ENCODE measurements at regions not wholly inside any gene's neighbourhood (a gene's known extent, or its start where the extent isn't known, plus 50 kb on each side); places are given as distances from the start of the nearest gene placed in this dataset.
"Not testable (repeated sequence)": the region's sequence is repeated elsewhere in the genome, so short reads cannot be mapped to it uniquely, and the experiment has no call there.

GRCh38 chr4:83979773-83980172 is 443.9 kb downstream of the GPAT3 start:
- no peaks in the 10 kb centered on the region for H3K27me3 Mint-ChIP-seq
- H3K36me3 Mint-ChIP-seq (ENCODE audit: low read depth): no peaks in the 10 kb centered on the region
- H3K9me3 Mint-ChIP-seq: no peaks in the 10 kb centered on the region
- intact Hi-C loops (cut with micrococcal nuclease): no loop called here
- H3K27ac Mint-ChIP-seq: no peak overlapping the region
- H3K4me1 Mint-ChIP-seq (ENCODE audit: low read depth): no peaks in the 10 kb centered on the region
- H3K4me3 Mint-ChIP-seq: no peak overlapping the region

GRCh38 chr4:83974111-83974780 is 438.3 kb downstream of the GPAT3 start:
- Mint-ChIP-seq H3K27me3 (no peaks in the 10 kb centered on the region), H3K4me3 (no peak overlapping the region), H3K36me3 (ENCODE audit: low read depth) (no peaks in the 10 kb centered on the region), H3K9me3 (no peaks in the 10 kb centered on the region), H3K4me1 (ENCODE audit: low read depth) (no peaks in the 10 kb centered on the region), H3K27ac (no peak overlapping the region)
- intact Hi-C loops (cut with micrococcal nuclease): no loop called here

GRCh38 chr4:83964996-83965541 is 429.2 kb downstream of the GPAT3 start:
- Mint-ChIP-seq H3K27me3 (no peaks in the 10 kb centered on the region), H3K4me3 (no peak overlapping the region), H3K27ac (no peak overlapping the region), H3K4me1 (ENCODE audit: low read depth) (no peaks in the 10 kb centered on the region), H3K36me3 (ENCODE audit: low read depth) (no peaks in the 10 kb centered on the region), H3K9me3 (no peaks in the 10 kb centered on the region)
- intact Hi-C loops (cut with micrococcal nuclease): no loop called here

- H3K4me1 Mint-ChIP-seq (ENCODE audit: low read depth): no peaks in the 10 kb centered on the region
- intact Hi-C loops (cut with micrococcal nuclease): no loop called here
- H3K27ac Mint-ChIP-seq: no peak overlapping the region
- H3K9me3 Mint-ChIP-seq: no peaks in the 10 kb centered on the region
- H3K36me3 Mint-ChIP-seq (ENCODE audit: low read depth): no peaks in the 10 kb centered on the region
- H3K4me3 Mint-ChIP-seq: no peak overlapping the region
- H3K27me3 Mint-ChIP-seq: no peaks in the 10 kb centered on the region
These were observed 426.6 kb downstream of the GPAT3 start for GRCh38 chr4:83962492-83962891.

- Mint-ChIP-seq H3K4me1 (ENCODE audit: low read depth) (no peaks in the 10 kb centered on the region), H3K4me3 (no peak overlapping the region), H3K36me3 (ENCODE audit: low read depth) (no peaks in the 10 kb centered on the region), H3K27ac (no peak overlapping the region), H3K9me3 (no peaks in the 10 kb centered on the region), H3K27me3 (no peaks in the 10 kb centered on the region)
- intact Hi-C loops (cut with micrococcal nuclease): no loop called here
These were observed 425.7 kb downstream of the GPAT3 start for GRCh38 chr4:83961575-83961974.

GRCh38 chr4:83959160-83959559 is 423.3 kb downstream of the GPAT3 start:
- Mint-ChIP-seq H3K9me3 (no peaks in the 10 kb centered on the region), H3K4me3 (no peak overlapping the region), H3K27me3 (no peaks in the 10 kb centered on the region), H3K36me3 (ENCODE audit: low read depth) (no peaks in the 10 kb centered on the region), H3K27ac (no peak overlapping the region), H3K4me1 (ENCODE audit: low read depth) (no peaks in the 10 kb centered on the region)
- intact Hi-C loops (cut with micrococcal nuclease): no loop called here

- intact Hi-C loops (cut with micrococcal nuclease): no loop called here
- Mint-ChIP-seq H3K36me3 (ENCODE audit: low read depth) (no peaks in the 10 kb centered on the region), H3K27me3 (no peaks in the 10 kb centered on the region), H3K4me3 (no peak overlapping the region), H3K9me3 (no peaks in the 10 kb centered on the region), H3K27ac (no peak overlapping the region), H3K4me1 (ENCODE audit: low read depth) (no peaks in the 10 kb centered on the region)
These were observed 411.9 kb downstream of the GPAT3 start for GRCh38 chr4:83947830-83948193.

GRCh38 chr4:83947125-83947829 is 411.4 kb downstream of the GPAT3 start:
- Mint-ChIP-seq H3K27me3 (no peaks in the 10 kb centered on the region), H3K4me3 (no peak overlapping the region), H3K27ac (no peak overlapping the region), H3K9me3 (no peaks in the 10 kb centered on the region), H3K4me1 (ENCODE audit: low read depth) (no peaks in the 10 kb centered on the region), H3K36me3 (ENCODE audit: low read depth) (no peaks in the 10 kb centered on the region)
- intact Hi-C loops (cut with micrococcal nuclease): no loop called here

- H3K27ac Mint-ChIP-seq; H3K9me3 Mint-ChIP-seq; H3K4me1 Mint-ChIP-seq (ENCODE audit: low read depth); intact Hi-C loops (cut with micrococcal nuclease); H3K4me3 Mint-ChIP-seq; H3K36me3 Mint-ChIP-seq (ENCODE audit: low read depth); H3K27me3 Mint-ChIP-seq: not testable (repeated sequence)
These were observed 407.8 kb downstream of the GPAT3 start for GRCh38 chr4:83943691-83944090.

GRCh38 chr4:83932750-83933391 is 397.0 kb downstream of the GPAT3 start:
- intact Hi-C loops (cut with micrococcal nuclease): no loop called here
- no peaks in the 10 kb centered on the region for H3K9me3 Mint-ChIP-seq
- H3K36me3 Mint-ChIP-seq (ENCODE audit: low read depth): no peaks in the 10 kb centered on the region
- H3K27me3 Mint-ChIP-seq: no peaks in the 10 kb centered on the region
- H3K27ac Mint-ChIP-seq: no peak overlapping the region
- H3K4me1 Mint-ChIP-seq (ENCODE audit: low read depth): no peaks in the 10 kb centered on the region
- H3K4me3 Mint-ChIP-seq: no peak overlapping the region

- Mint-ChIP-seq H3K36me3 (ENCODE audit: low read depth) (no peaks in the 10 kb centered on the region), H3K27ac (no peak overlapping the region), H3K4me3 (no peak overlapping the region)
These were observed 395.9 kb downstream of the GPAT3 start for GRCh38 chr4:83931659-83932438.

GRCh38 chr4:83929550-83929949 is 393.6 kb downstream of the GPAT3 start:
- no peak overlapping the region for H3K27ac Mint-ChIP-seq
- H3K4me1 Mint-ChIP-seq (ENCODE audit: low read depth): no peaks in the 10 kb centered on the region
- H3K9me3 Mint-ChIP-seq: no peaks in the 10 kb centered on the region
- H3K36me3 Mint-ChIP-seq (ENCODE audit: low read depth): no peaks in the 10 kb centered on the region
- no peak overlapping the region for H3K4me3 Mint-ChIP-seq
- intact Hi-C loops (cut with micrococcal nuclease): no loop called here
- no peaks in the 10 kb centered on the region for H3K27me3 Mint-ChIP-seq

More at GRCh38 chr4:83931659-83932438, 395.9 kb downstream of the GPAT3 start:
- no peaks in the 10 kb centered on the region for H3K4me1 Mint-ChIP-seq (ENCODE audit: low read depth)
- H3K27me3 Mint-ChIP-seq: no peaks in the 10 kb centered on the region
- intact Hi-C loops (cut with micrococcal nuclease): no loop called here
- no peaks in the 10 kb centered on the region for H3K9me3 Mint-ChIP-seq

GRCh38 chr4:83926950-83927349 is 391.0 kb downstream of the GPAT3 start:
- Mint-ChIP-seq H3K36me3 (ENCODE audit: low read depth) (no peaks in the 10 kb centered on the region), H3K4me3 (no peak overlapping the region), H3K27me3 (no peaks in the 10 kb centered on the region), H3K9me3 (no peaks in the 10 kb centered on the region), H3K27ac (no peak overlapping the region), H3K4me1 (ENCODE audit: low read depth) (no peaks in the 10 kb centered on the region)
- intact Hi-C loops (cut with micrococcal nuclease): no loop called here

- no peaks in the 10 kb centered on the region for H3K9me3 Mint-ChIP-seq
- no peak overlapping the region for H3K27ac Mint-ChIP-seq
- no peaks in the 10 kb centered on the region for H3K36me3 Mint-ChIP-seq (ENCODE audit: low read depth)
- no peak overlapping the region for H3K4me3 Mint-ChIP-seq
- H3K27me3 Mint-ChIP-seq: no peaks in the 10 kb centered on the region
- intact Hi-C loops (cut with micrococcal nuclease): no loop called here
- no peaks in the 10 kb centered on the region for H3K4me1 Mint-ChIP-seq (ENCODE audit: low read depth)
These were observed 387.4 kb downstream of the GPAT3 start for GRCh38 chr4:83923341-83923740.

All from dendritic cell treated with granulocyte-macrophage colony-stimulating factor and Interleukin-4, amounts not matched to agents 40 ng/mL and 50 ng/mL, for 4 days (primary cell).